ENCODE measurements at regions not wholly inside any gene's neighbourhood (a gene's known extent, or its start where the extent isn't known, plus 50 kb on each side); places are given as distances from the start of the nearest gene placed in this dataset.

- no peak overlapping the region for H3K4me3 ChIP-seq (replicated peaks; ENCODE audit: insufficient read depth, low read length)
- TF ChIP-seq SPI1 (IDR thresholded peaks at IDR 0.05; ENCODE audit: borderline replicate concordance, low read depth) (no peak), REST (IDR thresholded peaks at IDR 0.05; ENCODE audit: insufficient replicate concordance, low read depth) (no peak), POLR2AphosphoS5 (IDR thresholded peaks at IDR 0.05; ENCODE audit: low read depth) (no peak), GABPA (IDR thresholded peaks at IDR 0.05; ENCODE audit: low read depth) (no peak), CTCF (IDR thresholded peaks at IDR 0.05; ENCODE audit: insufficient read depth, low read length) (no peak)
- no peaks in the 10 kb centered on the region for H3K27me3 ChIP-seq (ENCODE audit: insufficient read depth, poor library complexity, severe bottlenecking)
- H3K27ac ChIP-seq (replicated peaks): no peak overlapping the region
- no peak for DNase-seq (ENCODE audit: low read depth in 1 of 2, low spot score in 1 of 2)
Observed at GRCh38 chrX:69110116-69110530, 55.1 kb downstream of the PJA1 start.

GRCh38 chrX:69109706-69110105 is 55.5 kb downstream of the PJA1 start:
- Histone ChIP-seq H3K27ac (replicated peaks) (no peak overlapping the region), H3K27me3 (ENCODE audit: insufficient read depth, poor library complexity, severe bottlenecking) (no peaks in the 10 kb centered on the region), H3K4me3 (replicated peaks; ENCODE audit: insufficient read depth, low read length) (no peak overlapping the region)
- TF ChIP-seq GABPA (IDR thresholded peaks at IDR 0.05; ENCODE audit: low read depth) (no peak), POLR2AphosphoS5 (IDR thresholded peaks at IDR 0.05; ENCODE audit: low read depth) (no peak), SPI1 (IDR thresholded peaks at IDR 0.05; ENCODE audit: borderline replicate concordance, low read depth) (no peak), CTCF (IDR thresholded peaks at IDR 0.05; ENCODE audit: insufficient read depth, low read length) (no peak), REST (IDR thresholded peaks at IDR 0.05; ENCODE audit: insufficient replicate concordance, low read depth) (no peak)
- DNase-seq (ENCODE audit: low read depth in 1 of 2, low spot score in 1 of 2): no peak

- TF ChIP-seq POLR2AphosphoS5 (IDR thresholded peaks at IDR 0.05; ENCODE audit: low read depth) (no peak), REST (IDR thresholded peaks at IDR 0.05; ENCODE audit: insufficient replicate concordance, low read depth) (no peak), CTCF (IDR thresholded peaks at IDR 0.05; ENCODE audit: insufficient read depth, low read length) (no peak), SPI1 (IDR thresholded peaks at IDR 0.05; ENCODE audit: borderline replicate concordance, low read depth) (no peak), GABPA (IDR thresholded peaks at IDR 0.05; ENCODE audit: low read depth) (no peak)
- Histone ChIP-seq H3K27ac (replicated peaks) (no peak overlapping the region), H3K27me3 (ENCODE audit: insufficient read depth, poor library complexity, severe bottlenecking) (no peaks in the 10 kb centered on the region), H3K4me3 (replicated peaks; ENCODE audit: insufficient read depth, low read length) (no peak overlapping the region)
- DNase-seq (ENCODE audit: low read depth in 1 of 2, low spot score in 1 of 2): no peak
Observed at GRCh38 chrX:69109036-69109663, 56.1 kb downstream of the PJA1 start.

All from HL-60 (cell line).